Caco-2 (cell line): ENCODE measurements at regions not wholly inside any gene's neighbourhood (a gene's known extent, or its start where the extent isn't known, plus 50 kb on each side); places are given as distances from the start of the nearest gene placed in this dataset.

Experiments
- BruUV-seq: library from RNA; stranded (reverse); fragments of 400-500 nt; replicated peaks from 2 replicates; lab custom pipeline; 2021; lab: Mats Ljungman, UMichigan
- CTCF ChIA-PET: fragments of 300-600 bp; sonication (Branson Sonifier 250); formaldehyde crosslinking; loops from one replicate; lab custom pipeline; 2022; ENCODE audit warnings: antibody characterized with exemption; lab: Charles Lee
- POLR2A ChIA-PET: fragments of 300-600 bp; sonication (Branson Sonifier 250); formaldehyde crosslinking; loops from one replicate; lab custom pipeline; 2022; ENCODE audit warnings: antibody characterized with exemption; lab: Charles Lee
- DNase-seq, 2 experiments: peaks; one replicate each; pipeline versions ENCODE4 v3.0.0 to v3.0.0-alpha.2; 2020 to 2022
- H3K27me3 ChIP-seq: replicated peaks from 2 replicates; pipeline ENCODE4 v1.6.0; 2011; ENCODE audit warnings: low read length; ENCODE audit not compliant: control insufficient read depth, insufficient read depth
- H3K36me3 ChIP-seq: 2 replicates; pipeline ENCODE4 v1.5.1; 2011; ENCODE audit warnings: low read length; ENCODE audit not compliant: control insufficient read depth, insufficient read depth
- H3K4me1 ChIP-seq: fragments of 250-450 bp; sonication (Bioruptor Pico); 2 replicates; pipeline ENCODE4 v1.5.1; 2020; ENCODE audit warnings: mild to moderate bottlenecking
- H3K4me3 ChIP-seq: 2 replicates; pipeline ENCODE4 v1.5.1; 2011; ENCODE audit warnings: low read depth, mild to moderate bottlenecking, control low read depth, low read length
- H3K9me3 ChIP-seq: fragments of 250-450 bp; sonication (Bioruptor Pico); 2 replicates; pipeline ENCODE4 v1.5.1; 2020; ENCODE audit warnings: mild to moderate bottlenecking, moderate library complexity
- H3K27ac Mint-ChIP-seq: one replicate; pipeline ENCODE4 v1.8.0; 2022; ENCODE audit warnings: mixed read lengths; ENCODE audit not compliant: unreplicated experiment
- H3K27me3 Mint-ChIP-seq: one replicate; pipeline ENCODE4 v1.8.0; 2022; ENCODE audit warnings: mixed read lengths; ENCODE audit not compliant: insufficient read depth, unreplicated experiment
- H3K36me3 Mint-ChIP-seq: one replicate; pipeline ENCODE4 v1.8.0; 2022; ENCODE audit warnings: mild to moderate bottlenecking, mixed read lengths; ENCODE audit not compliant: insufficient read depth, unreplicated experiment
- H3K4me1 Mint-ChIP-seq: one replicate; pipeline ENCODE4 v1.8.0; 2022; ENCODE audit warnings: low read depth, mixed read lengths; ENCODE audit not compliant: unreplicated experiment
- H3K4me3 Mint-ChIP-seq: one replicate; pipeline ENCODE4 v1.8.0; 2022; ENCODE audit warnings: mild to moderate bottlenecking, moderate library complexity, mixed read lengths; ENCODE audit not compliant: unreplicated experiment
- H3K9me3 Mint-ChIP-seq: one replicate; pipeline ENCODE4 v1.8.0; 2022; ENCODE audit warnings: mixed read lengths; ENCODE audit not compliant: unreplicated experiment
- intact Hi-C: fragments of 100-400 bp; cut with micrococcal nuclease; formaldehyde crosslinking; loops from one replicate; pipeline ENCODE4 v1.10.0; 2022; ENCODE audit not compliant: unreplicated experiment
- TF ChIP-seq, protein P1 (sequence below), 2 experiments: fragments of 200-600 bp in 1 of 2; IDR thresholded peaks; 1 replicate in 1 of 2; 2 replicates in 1 of 2; pipeline versions ENCODE4 v1.5.1 to v1.8.0; 2011 to 2022; ENCODE audit warnings: antibody characterized with exemption in 1 of 2, control low read depth in 1 of 2, inconsistent platforms in 1 of 2, low read depth in 1 of 2, low read length in 1 of 2, mild to moderate bottlenecking in 1 of 2, moderate library complexity in 1 of 2; ENCODE audit not compliant: insufficient read depth in 1 of 2, severe bottlenecking in 1 of 2, unreplicated experiment in 1 of 2

DNA sequence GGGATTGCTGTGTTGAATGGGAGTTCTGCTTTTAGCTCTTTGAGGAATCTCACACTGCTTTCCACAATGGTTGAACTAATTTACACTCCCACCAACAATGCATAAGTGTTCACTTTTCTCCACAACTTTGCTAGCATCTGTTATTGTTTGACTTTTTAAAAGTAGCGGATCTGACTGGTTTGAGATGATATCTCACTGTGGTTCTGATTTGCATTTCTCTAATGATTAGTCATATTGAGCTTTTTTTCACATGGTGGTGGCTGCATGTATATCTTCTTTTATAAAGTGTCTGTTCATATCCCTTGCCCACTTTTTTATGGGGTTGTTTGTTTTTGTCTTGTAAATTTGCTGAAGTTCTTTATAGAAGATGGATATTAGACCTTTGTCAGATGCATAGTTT, 588.3 kb upstream of the ADGRB3 start:
- TF ChIP-seq, protein P1, sequence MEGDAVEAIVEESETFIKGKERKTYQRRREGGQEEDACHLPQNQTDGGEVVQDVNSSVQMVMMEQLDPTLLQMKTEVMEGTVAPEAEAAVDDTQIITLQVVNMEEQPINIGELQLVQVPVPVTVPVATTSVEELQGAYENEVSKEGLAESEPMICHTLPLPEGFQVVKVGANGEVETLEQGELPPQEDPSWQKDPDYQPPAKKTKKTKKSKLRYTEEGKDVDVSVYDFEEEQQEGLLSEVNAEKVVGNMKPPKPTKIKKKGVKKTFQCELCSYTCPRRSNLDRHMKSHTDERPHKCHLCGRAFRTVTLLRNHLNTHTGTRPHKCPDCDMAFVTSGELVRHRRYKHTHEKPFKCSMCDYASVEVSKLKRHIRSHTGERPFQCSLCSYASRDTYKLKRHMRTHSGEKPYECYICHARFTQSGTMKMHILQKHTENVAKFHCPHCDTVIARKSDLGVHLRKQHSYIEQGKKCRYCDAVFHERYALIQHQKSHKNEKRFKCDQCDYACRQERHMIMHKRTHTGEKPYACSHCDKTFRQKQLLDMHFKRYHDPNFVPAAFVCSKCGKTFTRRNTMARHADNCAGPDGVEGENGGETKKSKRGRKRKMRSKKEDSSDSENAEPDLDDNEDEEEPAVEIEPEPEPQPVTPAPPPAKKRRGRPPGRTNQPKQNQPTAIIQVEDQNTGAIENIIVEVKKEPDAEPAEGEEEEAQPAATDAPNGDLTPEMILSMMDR (IDR thresholded peaks at IDR 0.05; ENCODE audit: insufficient read depth in 1 of 2, low read depth in 1 of 2, low read length in 1 of 2, severe bottlenecking in 1 of 2, unreplicated experiment in 1 of 2): no peak
- Histone ChIP-seq H3K4me3 (no peak overlapping the region), H3K27me3 (no peaks in the 10 kb centered on the region), H3K9me3 (no peaks in the 10 kb centered on the region), H3K36me3 (no peaks in the 10 kb centered on the region), H3K4me1 (no peaks in the 10 kb centered on the region)
- no peaks in the 10 kb centered on the region for H3K27me3 Mint-ChIP-seq
- no peaks in the 10 kb centered on the region for H3K4me1 Mint-ChIP-seq
- intact Hi-C loops: no loop called here
- no peak for DNase-seq
- H3K4me3 Mint-ChIP-seq: no peak overlapping the region
- ChIA-PET POLR2A (no interaction called here), CTCF (no interaction called here)
- H3K36me3 Mint-ChIP-seq: no peaks in the 10 kb centered on the region
- no TSS peak for BruUV-seq
- H3K9me3 Mint-ChIP-seq: no peaks in the 10 kb centered on the region
- H3K27ac Mint-ChIP-seq: no peak overlapping the region

DNA sequence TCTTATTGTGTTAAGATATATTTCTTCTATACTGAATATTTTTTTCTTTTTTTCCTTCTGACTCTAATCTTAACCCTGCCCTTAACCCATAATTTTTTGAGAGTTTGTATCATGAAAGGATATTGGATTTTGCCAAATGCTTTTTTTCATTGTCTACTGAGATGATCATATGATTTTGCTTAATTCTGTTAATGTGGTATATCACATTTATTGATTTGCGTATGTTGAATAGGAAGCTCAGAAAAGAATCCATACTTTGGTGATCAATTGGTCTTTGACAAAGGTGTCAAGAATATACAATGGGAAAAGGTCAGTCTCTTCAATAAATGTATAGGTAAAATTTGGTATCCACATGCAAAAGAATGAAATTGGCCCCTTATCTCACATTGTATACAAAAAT, 588.8 kb upstream of the ADGRB3 start:
- Mint-ChIP-seq H3K4me1 (no peaks in the 10 kb centered on the region), H3K36me3 (no peaks in the 10 kb centered on the region), H3K9me3 (no peaks in the 10 kb centered on the region), H3K27me3 (no peaks in the 10 kb centered on the region), H3K27ac (no peak overlapping the region), H3K4me3 (no peak overlapping the region)
- H3K4me3 ChIP-seq: no peak overlapping the region
- TF ChIP-seq, protein P1 (IDR thresholded peaks at IDR 0.05; ENCODE audit: insufficient read depth in 1 of 2, low read depth in 1 of 2, low read length in 1 of 2, severe bottlenecking in 1 of 2, unreplicated experiment in 1 of 2): no peak
- H3K36me3 ChIP-seq: no peaks in the 10 kb centered on the region
- BruUV-seq: no TSS peak
- CTCF ChIA-PET: no interaction called here
- intact Hi-C loops: no loop called here
- DNase-seq: no peak
- no peaks in the 10 kb centered on the region for H3K4me1 ChIP-seq
- no peaks in the 10 kb centered on the region for H3K27me3 ChIP-seq
- POLR2A ChIA-PET: no interaction called here
- no peaks in the 10 kb centered on the region for H3K9me3 ChIP-seq

DNA sequence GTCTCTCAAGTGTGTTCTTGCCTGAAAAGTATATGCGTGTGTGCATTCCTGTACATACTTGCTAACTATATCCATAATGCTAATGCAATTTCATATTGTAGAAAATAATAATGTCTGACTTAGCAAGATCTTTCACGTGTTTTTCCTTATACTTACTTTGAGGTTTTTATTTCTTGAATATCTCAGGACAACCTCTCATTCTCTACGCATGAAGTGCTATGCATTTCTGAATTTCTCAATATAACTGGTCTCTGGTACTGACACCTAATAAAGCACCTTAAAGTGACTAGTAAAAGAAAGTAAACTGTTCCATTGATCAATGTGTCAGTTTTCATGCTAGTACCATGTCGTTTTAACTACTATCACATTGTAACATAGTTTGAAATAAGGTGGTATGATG, 589.9 kb upstream of the ADGRB3 start:
- POLR2A ChIA-PET: no interaction called here
- Histone ChIP-seq H3K4me1 (no peaks in the 10 kb centered on the region), H3K36me3 (no peaks in the 10 kb centered on the region), H3K27me3 (no peaks in the 10 kb centered on the region), H3K4me3 (no peak overlapping the region), H3K9me3 (no peaks in the 10 kb centered on the region)
- Mint-ChIP-seq H3K9me3 (no peaks in the 10 kb centered on the region), H3K36me3 (no peaks in the 10 kb centered on the region), H3K27ac (no peak overlapping the region), H3K27me3 (no peaks in the 10 kb centered on the region), H3K4me3 (no peak overlapping the region), H3K4me1 (no peaks in the 10 kb centered on the region)
- CTCF ChIA-PET: no interaction called here
- no peak for DNase-seq
- intact Hi-C loops: no loop called here
- TF ChIP-seq, protein P1 (IDR thresholded peaks at IDR 0.05; ENCODE audit: insufficient read depth in 1 of 2, low read depth in 1 of 2, low read length in 1 of 2, severe bottlenecking in 1 of 2, unreplicated experiment in 1 of 2): no peak
- BruUV-seq: no TSS peak
